ENCODE measurements at regions not wholly inside any gene's neighbourhood (a gene's known extent, or its start where the extent isn't known, plus 50 kb on each side); places are given as distances from the start of the nearest gene placed in this dataset.

- TF ChIP-seq CTCF (IDR thresholded peaks at IDR 0.05; ENCODE audit: insufficient read depth, low read length, poor library complexity, severe bottlenecking) (no peak), EZH2phosphoT487 (conservative IDR thresholded peaks at IDR 0.05; ENCODE audit: low read length) (no peak)
These were observed 83.2 kb upstream of the PLAC8 start for GRCh38 chr4:83197555-83198235.

All from SU-DHL-6 (cell line).